CD14-positive monocyte (primary cell): ENCODE measurements at regions not wholly inside any gene's neighbourhood (a gene's known extent, or its start where the extent isn't known, plus 50 kb on each side); places are given as distances from the start of the nearest gene placed in this dataset.

Experiments
- DNase-seq, 3 donors: peaks; one replicate each; pipeline ENCODE4 v3.0.0-alpha.2; 2011 to 2022
- H2AFZ ChIP-seq: 2 replicates; pipeline ENCODE4 v1.6.0; 2012; ENCODE audit warnings: mild to moderate bottlenecking, low read depth, low read length, inconsistent platforms; ENCODE audit not compliant: insufficient read depth, poor library complexity, severe bottlenecking
- H3K27ac ChIP-seq, 2 donors: 1 replicate in 1 of 2; 2 replicates in 1 of 2; pipeline ENCODE4 v1.5.1; 2012 to 2013; ENCODE audit warnings: low read length in 2 of 2, control low read depth in 1 of 2, inconsistent platforms in 1 of 2, low read depth in 1 of 2, mild to moderate bottlenecking in 1 of 2
- H3K27me3 ChIP-seq, 2 donors: one replicate each; pipeline versions ENCODE4 v1.6.0 to v1.6.1; 2011 to 2013; ENCODE audit warnings: low read length in 2 of 2; ENCODE audit not compliant: control insufficient read depth in 2 of 2, insufficient read depth in 2 of 2
- H3K36me3 ChIP-seq, 2 donors: replicated peaks in 1 of 2; 1 replicate in 1 of 2; 2 replicates in 1 of 2; pipeline versions ENCODE4 v1.5.1 to v1.6.1; 2012 to 2013; ENCODE audit warnings: low read length in 2 of 2, control low read depth in 1 of 2, inconsistent platforms in 1 of 2, mild to moderate bottlenecking in 1 of 2; ENCODE audit not compliant: insufficient read depth in 2 of 2, control insufficient read depth in 1 of 2
- H3K4me1 ChIP-seq, 2 donors: 1 replicate in 1 of 2; 2 replicates in 1 of 2; pipeline versions ENCODE4 v1.5.1 to v1.6.1; 2012 to 2013; ENCODE audit warnings: low read length in 2 of 2, control low read depth in 1 of 2, inconsistent platforms in 1 of 2, mild to moderate bottlenecking in 1 of 2, moderate library complexity in 1 of 2; ENCODE audit not compliant: insufficient read depth in 2 of 2, control insufficient read depth in 1 of 2
- H3K4me2 ChIP-seq: replicated peaks from 2 replicates; pipeline ENCODE3; 2012; ENCODE audit warnings: low read length, moderate library complexity, mild to moderate bottlenecking; ENCODE audit not compliant: poor library complexity, severe bottlenecking; ENCODE audit errors: extremely low read depth
- H3K4me3 ChIP-seq, 3 experiments: fragments of 200-600 bp in 1 of 3; sonication (generic) in 1 of 3; replicated peaks in 1 of 3; 1 replicate in 2 of 3; 2 replicates in 1 of 3; pipeline ENCODE4 v1.5.1; 2011 to 2013; ENCODE audit warnings: low read length in 3 of 3, mild to moderate bottlenecking in 3 of 3, control low read depth in 2 of 3, low read depth in 2 of 3, inconsistent platforms in 1 of 3, moderate library complexity in 1 of 3
- H3K79me2 ChIP-seq: 2 replicates; pipeline ENCODE4 v1.6.0; 2012; ENCODE audit warnings: mild to moderate bottlenecking, control low read depth, inconsistent platforms, low read length, moderate library complexity; ENCODE audit not compliant: insufficient read depth
- H3K9ac ChIP-seq: 2 replicates; pipeline ENCODE4 v1.6.0; 2017; ENCODE audit warnings: low read length, mild to moderate bottlenecking; ENCODE audit not compliant: insufficient read depth, poor library complexity, severe bottlenecking
- H3K9me3 ChIP-seq, 2 donors: replicated peaks in 1 of 2; 1 replicate in 1 of 2; 2 replicates in 1 of 2; pipeline versions ENCODE4 v1.5.1 to v1.6.1; 2012 to 2013; ENCODE audit warnings: low read length in 2 of 2, control low read depth in 1 of 2; ENCODE audit not compliant: control insufficient read depth in 1 of 2, insufficient read depth in 1 of 2
- H4K20me1 ChIP-seq: 2 replicates; pipeline ENCODE4 v1.6.0; 2012; ENCODE audit warnings: mild to moderate bottlenecking, low read length, control low read depth, moderate library complexity; ENCODE audit not compliant: insufficient read depth
- H3K27ac Mint-ChIP-seq, 7 donors: one replicate each; pipeline ENCODE4 v1.8.0; 2020; ENCODE audit warnings: mild to moderate bottlenecking in 7 of 7, mixed read lengths in 7 of 7, moderate library complexity in 6 of 7, inconsistent platforms in 2 of 7
- H3K27me3 Mint-ChIP-seq, 3 donors: one replicate each; pipeline ENCODE4 v1.8.0; 2021 to 2022; ENCODE audit warnings: low read depth in 3 of 3, mild to moderate bottlenecking in 3 of 3, mixed read lengths in 3 of 3, moderate library complexity in 3 of 3, inconsistent platforms in 1 of 3
- H3K36me3 Mint-ChIP-seq, 2 donors: one replicate each; pipeline ENCODE4 v1.8.0; 2020; ENCODE audit warnings: mixed read lengths in 2 of 2, inconsistent platforms in 1 of 2, mild to moderate bottlenecking in 1 of 2
- H3K4me1 Mint-ChIP-seq: one replicate; pipeline ENCODE4 v1.8.0; 2020; ENCODE audit warnings: mild to moderate bottlenecking, mixed read lengths
- H3K4me3 Mint-ChIP-seq, 2 donors: one replicate each; pipeline ENCODE4 v1.8.0; 2020; ENCODE audit warnings: mild to moderate bottlenecking in 2 of 2, mixed read lengths in 2 of 2, moderate library complexity in 1 of 2
- H3K9me3 Mint-ChIP-seq, 7 donors: one replicate each; pipeline ENCODE4 v1.8.0; 2020 to 2022; ENCODE audit warnings: mixed read lengths in 7 of 7, mild to moderate bottlenecking in 6 of 7, moderate library complexity in 6 of 7, inconsistent platforms in 2 of 7
- CTCF ChIP-seq: fragments of 200-600 bp; IDR thresholded peaks from one replicate; pipeline ENCODE4 v1.8.0; 2022; ENCODE audit warnings: antibody characterized with exemption, mild to moderate bottlenecking
- WGBS: methylation state at CpG from one replicate; pipeline ENCODE4 v1.1.5; 2013; ENCODE audit warnings: missing lambda C conversion rate; ENCODE audit not compliant: insufficient coverage; 5-methylcytosine and 5-hydroxymethylcytosine counted together
- intact Hi-C, 2 donors: fragments of 100-400 bp; cut with micrococcal nuclease; formaldehyde crosslinking; loops; one replicate each; pipeline versions ENCODE4 v1.15.0 to v1.15.1; 2023

DNA sequence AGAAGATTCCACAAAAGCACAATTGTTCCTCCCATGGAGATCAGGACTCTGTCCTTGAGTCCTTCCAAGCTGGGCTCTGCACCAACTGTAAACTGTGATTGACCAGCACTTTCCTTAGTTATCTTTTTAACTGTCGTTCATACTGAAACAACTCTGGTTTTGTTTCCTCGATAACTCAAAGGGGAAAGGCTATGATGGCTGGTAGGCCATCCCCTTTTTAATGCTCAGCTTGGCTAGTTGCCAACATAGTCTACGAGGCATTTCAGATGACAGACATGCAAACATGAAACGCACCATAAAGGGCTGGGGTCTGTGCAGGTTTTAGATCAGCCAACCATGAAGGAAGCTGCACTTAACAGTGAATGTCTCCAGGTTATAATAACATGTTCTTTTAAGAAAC lies 497.1 kb upstream of the ARID1B start:
- no peaks in the 10 kb centered on the region for H3K36me3 Mint-ChIP-seq
- no peak for DNase-seq
- TF ChIP-seq CTCF, result no peak
- no peaks in the 10 kb centered on the region for H3K36me3 ChIP-seq
- H3K9me3 ChIP-seq, result peaks cover 3 to 7% of the 10 kb centered on the region in 2 donors
- no peak overlapping the region for H3K9ac ChIP-seq
- H3K27ac Mint-ChIP-seq, result no peak overlapping the region
- WGBS, result 24% methylated on average over 4 of the region's 4 CpGs
- peaks cover 0 to 2% (median 0%) of the 10 kb centered on the region in 3 donors for H3K27me3 Mint-ChIP-seq
- H4K20me1 ChIP-seq, result no peaks in the 10 kb centered on the region
- H3K4me1 Mint-ChIP-seq, result peaks cover 11% of the 10 kb centered on the region
- no peak overlapping the region for H2AFZ ChIP-seq
- no peaks in the 10 kb centered on the region for H3K79me2 ChIP-seq
- peaks cover 5 to 14% (median 7%) of the 10 kb centered on the region in 7 donors for H3K9me3 Mint-ChIP-seq
- H3K27ac ChIP-seq, result no peak overlapping the region
- H3K4me3 Mint-ChIP-seq, result no peak overlapping the region
- no peaks in the 10 kb centered on the region for H3K4me1 ChIP-seq
- H3K4me2 ChIP-seq, result no peak overlapping the region
- intact Hi-C loops, result no loop called here
- no peak overlapping the region for H3K4me3 ChIP-seq
- no peaks in the 10 kb centered on the region for H3K27me3 ChIP-seq

GRCh38 chr6:156279261-156279969 lies 497.8 kb upstream of the ARID1B start:
- H2AFZ ChIP-seq, result no peak overlapping the region

More at GRCh38 chr6:156279261-156279969, 497.8 kb upstream of the ARID1B start:
- Histone ChIP-seq H3K4me1 (no peaks in the 10 kb centered on the region), H3K79me2 (no peaks in the 10 kb centered on the region), H3K27ac (no peak overlapping the region), H3K4me3 (no peak overlapping the region), H3K9ac (no peak overlapping the region), H3K36me3 (no peaks in the 10 kb centered on the region), H3K9me3 (peaks cover 3 to 7% of the 10 kb centered on the region in 2 donors), H3K4me2 (no peak overlapping the region), H3K27me3 (no peaks in the 10 kb centered on the region), H4K20me1 (no peaks in the 10 kb centered on the region)
- no peak for DNase-seq
- intact Hi-C loops, result no loop called here
- peaks cover 5 to 14% (median 7%) of the 10 kb centered on the region in 7 donors for H3K9me3 Mint-ChIP-seq
- peaks cover 11% of the 10 kb centered on the region for H3K4me1 Mint-ChIP-seq
- H3K4me3 Mint-ChIP-seq, result no peak overlapping the region
- H3K27me3 Mint-ChIP-seq, result peaks cover 0 to 2% (median 0%) of the 10 kb centered on the region in 3 donors
- TF ChIP-seq CTCF, result no peak
- 0% methylated on average over 2 of the region's 3 CpGs for WGBS
- no peak overlapping the region for H3K27ac Mint-ChIP-seq
- H3K36me3 Mint-ChIP-seq, result no peaks in the 10 kb centered on the region
